DOHH2 (cell line): ENCODE measurements at regions not wholly inside any gene's neighbourhood (a gene's known extent, or its start where the extent isn't known, plus 50 kb on each side); places are given as distances from the start of the nearest gene placed in this dataset.

Source experiments
- H3F3A ChIP-seq: fragments of 200-600 bp; sonication (generic), shearing (Covaris generic); 2 replicates; pipeline ENCODE4 v1.6.0; 2016; ENCODE audit warnings: antibody characterized with exemption, mild to moderate bottlenecking; ENCODE audit not compliant: control insufficient read depth, insufficient read depth
- H3K27ac ChIP-seq: fragments of 200-600 bp; sonication (generic); 2 replicates; pipeline ENCODE4 v1.5.1; 2014; ENCODE audit warnings: low read depth, mild to moderate bottlenecking, low read length, moderate library complexity
- H3K27me3 ChIP-seq: fragments of 200-600 bp; sonication (generic); 2 replicates; pipeline ENCODE4 v1.6.1; 2014; ENCODE audit warnings: mild to moderate bottlenecking, low read length, mixed read lengths; ENCODE audit not compliant: control insufficient read depth
- H3K36me3 ChIP-seq: fragments of 200-600 bp; sonication (generic); 2 replicates; pipeline ENCODE4 v1.6.1; 2014; ENCODE audit warnings: mild to moderate bottlenecking, low read length, moderate library complexity, mixed read lengths; ENCODE audit not compliant: control insufficient read depth
- H3K4me1 ChIP-seq: fragments of 200-600 bp; sonication (generic); 2 replicates; pipeline ENCODE4 v1.6.1; 2014; ENCODE audit warnings: mild to moderate bottlenecking, low read length, mixed read lengths; ENCODE audit not compliant: control insufficient read depth
- H3K4me2 ChIP-seq: fragments of 200-600 bp; sonication (generic); 2 replicates; pipeline ENCODE4 v1.6.0; 2014; ENCODE audit warnings: mild to moderate bottlenecking, low read length, moderate library complexity
- H3K4me3 ChIP-seq: fragments of 200-600 bp; sonication (generic); 2 replicates; pipeline ENCODE4 v1.5.1; 2014; ENCODE audit warnings: mild to moderate bottlenecking, low read length, mixed read lengths
- H3K79me2 ChIP-seq: fragments of 200-600 bp; sonication (generic); 2 replicates; pipeline ENCODE4 v1.6.1; 2014; ENCODE audit warnings: mild to moderate bottlenecking, low read length, mixed read lengths; ENCODE audit not compliant: control insufficient read depth
- H3K9me2 ChIP-seq: fragments of 200-600 bp; sonication (generic); replicated peaks from 2 replicates; pipeline ENCODE4 v1.6.1; 2014; ENCODE audit warnings: mild to moderate bottlenecking, low read length, mixed read lengths; ENCODE audit not compliant: control insufficient read depth
- H3K9me3 ChIP-seq: fragments of 200-600 bp; sonication (generic); 2 replicates; pipeline ENCODE4 v1.6.1; 2014; ENCODE audit warnings: antibody characterized with exemption, low read length, mixed read lengths; ENCODE audit not compliant: control insufficient read depth, insufficient read depth
- H4K20me1 ChIP-seq: fragments of 200-600 bp; sonication (generic); 2 replicates; pipeline ENCODE4 v1.6.0; 2014; ENCODE audit warnings: low read depth, mild to moderate bottlenecking, antibody characterized with exemption, low read length, moderate library complexity; ENCODE audit not compliant: control insufficient read depth, insufficient read depth
- EZH2phosphoT487 ChIP-seq: fragments of 200-600 bp; sonication (generic); IDR thresholded peaks from 2 replicates; pipeline ENCODE4 v1.6.1; 2017; ENCODE audit warnings: borderline replicate concordance, mild to moderate bottlenecking, antibody characterized with exemption, low read length, moderate library complexity, mixed read lengths
- TF ChIP-seq, protein P1 (sequence below): fragments of 200-600 bp; sonication (generic); IDR thresholded peaks from one replicate; pipeline ENCODE4 v1.5.1; 2014; ENCODE audit warnings: antibody characterized with exemption, mild to moderate bottlenecking, low read depth, low read length; ENCODE audit not compliant: poor library complexity, severe bottlenecking

DNA sequence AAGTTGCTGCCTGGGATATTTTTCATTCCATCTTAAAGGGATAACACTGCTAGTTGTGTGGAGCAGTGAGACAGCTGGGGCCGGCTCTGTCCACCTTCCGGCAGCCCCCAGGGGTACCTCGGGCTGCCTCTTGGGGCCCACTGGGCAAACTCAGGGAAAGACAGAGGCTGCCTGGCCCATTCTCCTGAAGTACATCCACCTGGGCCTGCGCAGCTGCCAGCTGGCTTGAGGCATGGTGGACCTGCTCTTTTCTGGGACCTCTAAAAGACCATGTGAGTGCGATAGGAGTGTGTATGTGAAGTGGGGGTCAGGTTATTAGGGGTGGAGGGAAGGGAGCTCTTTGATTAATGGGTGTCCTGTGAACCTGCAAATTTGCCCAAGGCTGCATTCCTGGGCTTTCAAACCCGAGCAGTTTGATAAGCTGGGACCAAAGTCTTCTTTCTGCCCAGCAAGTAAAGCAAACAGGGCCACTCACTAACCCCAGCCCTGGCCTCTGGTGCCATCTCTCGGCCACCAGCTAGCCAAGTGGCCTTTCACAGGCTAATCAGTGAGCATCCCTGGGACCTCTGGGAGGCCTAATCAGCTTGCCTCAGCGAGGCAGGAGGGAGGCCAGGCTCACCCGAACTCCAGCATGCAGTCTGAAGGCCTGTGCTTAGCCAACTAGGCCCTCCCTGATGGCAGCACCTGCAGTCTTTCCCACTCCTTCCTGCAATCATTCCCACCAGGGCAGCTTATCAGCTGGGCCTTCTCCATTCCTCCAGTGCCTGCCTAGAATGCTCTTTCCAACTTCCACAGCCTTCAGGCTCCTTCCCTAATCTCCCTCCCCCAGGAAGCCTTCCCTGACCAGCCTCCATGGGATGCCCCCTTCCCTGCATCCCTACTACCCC is 954.7 kb upstream of the ZNF722 start:
- no peak for TF ChIP-seq EZH2phosphoT487
- TF ChIP-seq, protein P1, sequence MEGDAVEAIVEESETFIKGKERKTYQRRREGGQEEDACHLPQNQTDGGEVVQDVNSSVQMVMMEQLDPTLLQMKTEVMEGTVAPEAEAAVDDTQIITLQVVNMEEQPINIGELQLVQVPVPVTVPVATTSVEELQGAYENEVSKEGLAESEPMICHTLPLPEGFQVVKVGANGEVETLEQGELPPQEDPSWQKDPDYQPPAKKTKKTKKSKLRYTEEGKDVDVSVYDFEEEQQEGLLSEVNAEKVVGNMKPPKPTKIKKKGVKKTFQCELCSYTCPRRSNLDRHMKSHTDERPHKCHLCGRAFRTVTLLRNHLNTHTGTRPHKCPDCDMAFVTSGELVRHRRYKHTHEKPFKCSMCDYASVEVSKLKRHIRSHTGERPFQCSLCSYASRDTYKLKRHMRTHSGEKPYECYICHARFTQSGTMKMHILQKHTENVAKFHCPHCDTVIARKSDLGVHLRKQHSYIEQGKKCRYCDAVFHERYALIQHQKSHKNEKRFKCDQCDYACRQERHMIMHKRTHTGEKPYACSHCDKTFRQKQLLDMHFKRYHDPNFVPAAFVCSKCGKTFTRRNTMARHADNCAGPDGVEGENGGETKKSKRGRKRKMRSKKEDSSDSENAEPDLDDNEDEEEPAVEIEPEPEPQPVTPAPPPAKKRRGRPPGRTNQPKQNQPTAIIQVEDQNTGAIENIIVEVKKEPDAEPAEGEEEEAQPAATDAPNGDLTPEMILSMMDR, result no peak
- no peaks in the 10 kb centered on the region for H3K79me2 ChIP-seq
- no peaks in the 10 kb centered on the region for H3K9me2 ChIP-seq
- H3K4me3 ChIP-seq, result no peak overlapping the region
- no peaks in the 10 kb centered on the region for H3K27me3 ChIP-seq
- H3K36me3 ChIP-seq, result no peaks in the 10 kb centered on the region
- no peaks in the 10 kb centered on the region for H4K20me1 ChIP-seq
- H3K27ac ChIP-seq, result no peak overlapping the region
- peaks cover 56% of the 10 kb centered on the region for H3K9me3 ChIP-seq
- no peaks in the 10 kb centered on the region for H3F3A ChIP-seq
- H3K4me2 ChIP-seq, result no peak overlapping the region
- no peaks in the 10 kb centered on the region for H3K4me1 ChIP-seq

DNA sequence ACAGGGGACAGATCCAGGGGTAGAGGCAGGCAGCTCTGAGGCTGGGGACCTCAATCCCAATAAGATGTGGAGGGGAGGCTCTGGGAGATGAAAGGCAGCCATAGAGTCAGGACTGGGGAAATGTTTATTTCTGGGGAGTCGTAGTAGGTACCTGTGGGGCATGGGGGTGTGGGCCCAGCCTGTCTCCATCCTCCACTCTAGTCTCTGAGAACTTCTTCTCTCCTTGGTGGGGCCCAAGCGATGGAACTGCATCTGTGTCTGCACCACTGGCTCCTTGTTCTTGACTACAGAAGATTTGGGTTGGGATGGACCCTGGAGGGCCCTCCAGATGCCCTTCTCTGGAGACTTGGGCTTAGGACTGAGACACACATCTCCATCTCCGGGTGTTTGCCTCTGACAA is 953.9 kb upstream of the ZNF722 start:
- H3K27me3 ChIP-seq, result no peaks in the 10 kb centered on the region
- no peaks in the 10 kb centered on the region for H3K79me2 ChIP-seq
- no peaks in the 10 kb centered on the region for H3K9me2 ChIP-seq
- no peaks in the 10 kb centered on the region for H3F3A ChIP-seq
- no peaks in the 10 kb centered on the region for H3K4me1 ChIP-seq
- peaks cover 53% of the 10 kb centered on the region for H3K9me3 ChIP-seq
- no peak for TF ChIP-seq EZH2phosphoT487
- TF ChIP-seq, protein P1, result no peak
- no peaks in the 10 kb centered on the region for H4K20me1 ChIP-seq
- no peak overlapping the region for H3K4me2 ChIP-seq
- H3K27ac ChIP-seq, result no peak overlapping the region
- H3K4me3 ChIP-seq, result no peak overlapping the region
- H3K36me3 ChIP-seq, result no peaks in the 10 kb centered on the region

DNA sequence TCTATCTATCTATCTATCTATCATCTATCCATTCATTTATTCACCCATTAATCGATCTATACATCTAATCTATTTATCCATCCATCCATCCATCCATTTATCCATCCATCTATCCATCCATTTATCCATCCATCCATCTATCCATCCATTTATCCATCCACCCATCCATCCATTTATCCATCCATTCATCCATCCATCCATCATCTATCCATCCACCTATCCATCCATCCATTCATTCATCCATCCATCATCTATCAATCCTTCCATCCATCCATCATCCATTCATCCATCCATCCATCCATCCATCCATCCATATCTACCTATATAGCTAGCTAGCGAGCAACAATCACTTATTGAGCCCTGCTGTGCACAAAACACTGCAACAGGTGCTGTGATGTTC is 953.1 kb upstream of the ZNF722 start:
- Histone ChIP-seq H3K9me3 (peaks cover 46% of the 10 kb centered on the region), H3K79me2 (no peaks in the 10 kb centered on the region), H4K20me1 (no peaks in the 10 kb centered on the region), H3K27ac (no peak overlapping the region), H3K4me2 (no peak overlapping the region), H3K4me1 (no peaks in the 10 kb centered on the region), H3K9me2 (no peaks in the 10 kb centered on the region), H3K36me3 (no peaks in the 10 kb centered on the region), H3F3A (no peaks in the 10 kb centered on the region), H3K4me3 (no peak overlapping the region), H3K27me3 (no peaks in the 10 kb centered on the region)
- TF ChIP-seq, protein P1, result no peak
- no peak for TF ChIP-seq EZH2phosphoT487
